Activated CD8-positive, alpha-beta memory T cell treated with anti-CD3 and anti-CD28 coated beads for 1 hour (primary cell): ENCODE measurements at regions not wholly inside any gene's neighbourhood (a gene's known extent, or its start where the extent isn't known, plus 50 kb on each side); places are given as distances from the start of the nearest gene placed in this dataset.
"Not testable (repeated sequence)": the region's sequence is repeated elsewhere in the genome, so short reads cannot be mapped to it uniquely, and the experiment has no call there.

Experiments used
- DNase-seq, 2 donors: peaks; one replicate each; pipeline ENCODE4 v3.0.0-alpha.2; 2020; ENCODE audit warnings: low read depth in 1 of 2; ENCODE audit errors: extremely low read depth in 1 of 2

GRCh38 chr12:89845767-89846166 is 137.1 kb upstream of the ATP2B1 start:
- no peak for DNase-seq

- DNase-seq = no peak
Observed at GRCh38 chr12:89845366-89845765, 136.7 kb upstream of the ATP2B1 start.

- no peak for DNase-seq
Observed at GRCh38 chr12:89844539-89844938, 135.9 kb upstream of the ATP2B1 start.

GRCh38 chr12:89840162-89840922 is 131.7 kb upstream of the ATP2B1 start:
- no peak for DNase-seq

- DNase-seq = no peak
Observed at GRCh38 chr12:89839444-89839843, 130.8 kb upstream of the ATP2B1 start.

- DNase-seq = no peak
Observed at GRCh38 chr12:89838833-89839232, 130.2 kb upstream of the ATP2B1 start.

- no peak for DNase-seq
Observed at GRCh38 chr12:89836026-89836425, 127.4 kb upstream of the ATP2B1 start.

GRCh38 chr12:89834676-89835075 is 126.0 kb upstream of the ATP2B1 start:
- DNase-seq = no peak

- DNase-seq = no peak
Observed at GRCh38 chr12:89833337-89834252, 125.0 kb upstream of the ATP2B1 start.

- DNase-seq = no peak
Observed at GRCh38 chr12:89832336-89832735, 123.7 kb upstream of the ATP2B1 start.

GRCh38 chr12:89831310-89832095 is 122.9 kb upstream of the ATP2B1 start:
- no peak for DNase-seq

- DNase-seq = no peak
Observed at GRCh38 chr12:89829434-89829975, 120.9 kb upstream of the ATP2B1 start.

GRCh38 chr12:89828575-89828974 is 119.9 kb upstream of the ATP2B1 start:
- no peak for DNase-seq

- DNase-seq = no peak
Observed at GRCh38 chr12:89827592-89827991, 119.0 kb upstream of the ATP2B1 start.

GRCh38 chr12:89826468-89826867 is 117.8 kb upstream of the ATP2B1 start:
- no peak for DNase-seq

GRCh38 chr12:89825591-89826449 is 117.2 kb upstream of the ATP2B1 start:
- DNase-seq = no peak

GRCh38 chr12:89824822-89825221 is 116.2 kb upstream of the ATP2B1 start:
- no peak for DNase-seq

GRCh38 chr12:89822992-89823391 is 114.4 kb upstream of the ATP2B1 start:
- DNase-seq = not testable (repeated sequence)

GRCh38 chr12:89821896-89822295 is 113.3 kb upstream of the ATP2B1 start:
- no peak for DNase-seq
